Epidermal melanocyte (primary cell): ENCODE measurements at regions not wholly inside any gene's neighbourhood (a gene's known extent, or its start where the extent isn't known, plus 50 kb on each side); places are given as distances from the start of the nearest gene placed in this dataset.

Experiments
- DNase-seq: peaks from one replicate; pipeline ENCODE4 v3.0.0; 2011; ENCODE audit warnings: low spot score; ENCODE audit not compliant: insufficient read length

DNA sequence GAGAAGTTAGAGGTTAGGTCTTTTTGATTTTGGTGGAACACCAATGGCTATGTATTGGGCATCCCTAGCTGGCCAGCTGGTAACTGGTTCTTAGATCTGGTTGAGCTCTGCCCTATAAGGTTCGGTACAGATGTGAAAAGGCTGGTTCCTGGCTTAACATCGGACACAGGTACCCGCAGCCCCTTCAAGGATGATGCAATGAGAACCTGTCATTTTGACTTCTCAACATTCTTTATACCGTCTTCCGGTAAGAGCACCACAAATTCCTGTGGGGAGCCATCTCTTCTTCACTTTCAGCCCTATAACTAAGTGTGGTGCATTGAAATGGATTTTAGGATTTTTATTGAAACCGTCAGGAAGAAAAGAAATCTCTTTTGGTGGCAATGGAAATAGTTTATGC is 222.8 kb downstream of the ADAMTS9 start:
- no peak for DNase-seq

DNA sequence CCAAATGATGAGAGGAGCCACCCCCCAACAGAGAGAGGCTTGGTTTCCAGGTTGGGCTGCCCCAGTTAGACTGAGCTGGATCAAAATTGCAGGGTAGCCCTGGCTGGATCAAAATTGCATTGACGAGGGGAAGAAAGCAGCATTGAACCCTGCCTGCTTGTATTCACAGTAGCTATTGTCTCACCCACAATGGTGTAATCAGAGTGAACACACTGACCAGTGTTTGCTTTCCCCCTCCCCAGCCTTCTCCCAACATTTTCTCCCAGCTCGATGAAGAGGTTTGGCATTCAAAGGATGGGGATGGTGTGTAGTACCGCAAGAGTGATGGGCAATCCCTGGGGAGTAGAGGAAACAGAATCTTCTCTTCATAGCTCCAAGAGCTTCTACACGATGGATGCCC is 223.8 kb downstream of the ADAMTS9 start:
- no peak for DNase-seq

DNA sequence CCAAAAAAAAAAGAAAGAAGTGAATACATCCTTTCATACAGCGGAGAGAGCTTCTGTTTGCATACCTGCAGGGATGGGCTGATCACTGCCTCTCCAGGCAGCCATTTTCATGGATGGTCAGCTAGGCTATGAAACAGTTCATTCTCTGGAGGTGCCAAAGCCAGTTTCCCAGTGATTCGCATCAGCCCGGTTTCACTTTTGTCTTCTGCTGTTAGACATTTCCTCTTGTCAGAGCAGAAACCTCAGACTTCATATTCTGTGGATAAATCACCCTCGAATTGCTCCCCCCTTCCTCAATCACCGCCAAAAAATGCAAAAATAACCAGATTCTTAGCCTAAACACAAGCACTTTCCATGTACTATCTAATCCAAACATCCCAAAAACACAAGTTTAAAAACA is 225.6 kb downstream of the ADAMTS9 start:
- no peak for DNase-seq

DNA sequence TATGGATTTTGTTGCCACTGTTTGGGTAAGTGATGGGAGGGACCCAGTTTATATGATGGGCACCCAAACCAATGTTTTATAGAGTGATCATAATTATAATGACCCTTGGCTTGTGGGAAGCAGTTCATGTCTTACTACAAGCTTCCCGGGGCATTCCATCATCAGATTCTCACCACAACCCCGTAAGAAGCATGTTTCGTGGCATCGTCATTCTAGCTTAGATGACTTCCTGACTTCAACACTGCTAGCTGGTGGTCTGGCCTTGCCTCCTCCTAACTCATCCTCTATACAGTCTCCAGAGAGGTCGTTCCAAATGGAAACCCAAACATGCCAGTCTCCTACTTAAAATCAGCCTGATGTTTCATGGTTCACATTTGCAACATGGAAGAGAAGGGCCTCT is 226.9 kb downstream of the ADAMTS9 start:
- DNase-seq = no peak

DNA sequence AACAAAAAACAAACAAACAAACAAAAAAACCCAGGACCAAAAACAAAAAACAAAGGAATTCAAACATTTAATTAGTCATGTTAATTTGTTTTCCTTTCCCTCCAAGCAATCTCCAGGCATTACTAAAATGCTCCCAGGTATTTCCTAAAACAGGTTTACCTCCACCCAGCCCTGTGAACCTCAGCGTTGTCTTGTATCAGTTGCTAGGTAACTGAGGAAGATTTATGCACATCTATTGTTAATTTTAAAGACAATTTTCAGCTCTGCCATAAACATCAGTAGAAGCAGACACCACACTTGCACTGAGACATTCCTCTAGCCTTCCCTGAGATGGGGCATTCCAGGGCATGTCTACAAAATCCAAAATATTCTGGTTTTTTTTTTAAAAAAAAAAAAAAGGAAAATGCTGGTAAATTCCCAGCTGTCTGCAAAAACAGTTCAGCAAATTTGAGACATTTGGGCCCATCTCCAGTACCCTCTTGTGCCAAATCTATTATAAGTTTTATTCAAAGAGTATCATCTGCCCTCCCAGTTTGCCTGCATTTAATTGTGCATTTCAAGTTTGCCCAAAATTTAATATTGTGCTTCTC is 227.6 kb downstream of the ADAMTS9 start:
- DNase-seq = no peak

DNA sequence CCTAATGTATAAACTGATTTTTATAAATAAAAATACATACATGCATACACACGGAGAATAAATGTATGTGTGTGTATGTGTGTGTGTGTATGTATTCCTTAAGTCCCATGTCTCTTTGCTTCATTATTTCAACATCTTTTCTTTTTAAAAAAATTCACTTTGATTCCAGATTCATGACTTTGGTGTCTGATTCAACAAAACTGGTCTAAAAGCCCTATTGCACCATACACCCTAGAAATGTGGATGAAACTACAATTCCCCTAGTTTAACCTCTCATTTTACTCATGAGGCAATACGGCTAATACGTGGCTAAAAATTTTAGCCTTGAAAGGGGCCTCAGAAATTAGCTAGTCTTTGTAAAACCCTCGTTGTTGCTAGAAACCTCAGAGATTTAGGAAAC is 228.1 kb downstream of the ADAMTS9 start:
- no peak for DNase-seq

DNA sequence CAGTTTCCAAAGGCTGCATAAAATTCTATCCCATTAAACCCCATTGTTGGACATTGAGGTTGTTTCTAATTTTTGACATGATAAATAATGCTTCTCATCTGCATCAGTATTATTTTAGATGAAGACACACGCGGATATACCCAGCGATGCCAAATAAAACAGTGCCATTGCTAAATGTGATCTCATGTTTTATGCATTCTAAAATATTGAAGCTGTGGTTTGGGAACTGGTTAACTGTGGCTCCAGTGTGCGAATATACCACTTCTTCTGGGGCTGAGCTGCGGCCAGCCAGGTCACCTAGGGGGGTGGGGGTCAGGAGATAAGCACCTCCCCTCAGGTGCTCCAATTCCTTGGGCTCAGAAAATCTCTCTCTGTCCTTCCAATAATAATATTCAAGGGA is 230.0 kb downstream of the ADAMTS9 start:
- DNase-seq = no peak

DNA sequence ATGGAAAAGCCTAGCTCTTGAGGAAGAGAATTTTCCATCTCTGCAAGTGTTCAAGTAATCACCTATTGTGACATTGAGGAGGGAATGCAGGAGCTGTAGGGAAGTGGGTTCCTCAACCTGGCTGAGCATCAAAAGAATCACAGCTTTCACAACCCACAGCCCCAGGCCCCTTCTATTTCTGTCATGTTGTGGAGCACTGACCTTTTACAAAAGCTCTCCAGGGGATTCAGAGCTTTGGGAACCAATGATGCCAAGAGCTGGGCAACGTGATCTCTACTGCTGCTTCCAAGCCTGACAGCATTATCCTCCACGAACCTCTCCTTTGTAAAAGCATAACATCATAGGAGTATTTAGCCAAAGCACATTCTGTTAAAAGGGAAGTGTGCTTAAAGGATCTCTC is 231.1 kb downstream of the ADAMTS9 start:
- DNase-seq = no peak

DNA sequence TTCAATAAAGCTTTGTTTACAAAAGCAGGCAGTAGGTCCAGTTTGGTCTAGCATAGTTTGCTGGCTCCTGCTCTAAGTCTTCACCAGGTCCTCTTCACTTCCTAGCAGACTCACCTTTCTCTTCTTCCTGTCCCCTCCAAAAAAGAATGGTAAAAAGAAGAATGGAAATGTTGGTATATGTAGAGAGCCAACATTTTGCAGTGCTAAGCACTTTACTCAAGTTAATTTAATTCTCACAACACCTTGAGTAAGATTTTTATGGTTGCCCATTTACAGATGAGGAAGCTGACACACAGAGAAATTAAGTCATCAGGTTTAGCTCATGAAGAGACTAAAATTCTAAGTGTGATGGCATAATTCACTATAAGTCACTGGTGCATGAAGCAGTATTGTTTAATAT is 230.1 kb upstream of the PRICKLE2 start:
- no peak for DNase-seq

DNA sequence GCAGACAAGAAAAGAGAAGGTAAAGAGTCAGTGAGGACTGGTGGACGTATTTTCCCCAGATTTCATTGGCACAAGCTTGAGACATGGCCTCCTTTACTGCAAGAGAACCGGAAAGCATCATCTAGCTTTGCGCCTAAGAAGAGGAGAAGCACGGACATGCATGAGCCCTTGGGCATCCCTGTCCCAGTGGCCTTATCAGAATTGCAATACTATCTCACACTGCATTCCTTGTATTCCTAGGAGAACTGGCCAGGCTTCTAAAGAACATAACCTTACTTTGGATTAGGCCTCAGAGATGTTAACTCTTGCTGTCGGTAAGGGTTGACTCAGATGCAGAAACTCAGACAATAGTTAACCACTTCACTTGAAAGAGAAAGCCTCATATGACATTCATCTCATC is 229.5 kb upstream of the PRICKLE2 start:
- DNase-seq = no peak

DNA sequence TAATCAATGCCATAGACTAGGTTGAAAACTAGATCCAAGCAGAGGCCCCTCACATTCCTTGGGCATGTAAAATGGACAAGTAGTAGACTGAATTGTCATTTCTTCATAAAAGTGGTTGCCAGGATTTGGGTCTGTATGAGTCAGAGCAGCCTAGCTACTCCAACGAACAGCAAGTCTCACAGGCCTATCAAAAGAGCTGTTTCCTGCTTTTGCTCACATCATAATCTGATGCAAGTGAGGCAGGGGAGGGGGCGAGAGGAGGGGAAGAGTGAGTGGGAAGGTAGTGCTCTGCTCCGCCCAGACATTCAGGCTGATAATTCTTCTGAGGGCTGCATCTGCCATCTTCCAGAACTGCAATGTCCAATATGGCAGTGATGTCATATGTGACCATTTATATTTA is 228.9 kb upstream of the PRICKLE2 start:
- DNase-seq = no peak

DNA sequence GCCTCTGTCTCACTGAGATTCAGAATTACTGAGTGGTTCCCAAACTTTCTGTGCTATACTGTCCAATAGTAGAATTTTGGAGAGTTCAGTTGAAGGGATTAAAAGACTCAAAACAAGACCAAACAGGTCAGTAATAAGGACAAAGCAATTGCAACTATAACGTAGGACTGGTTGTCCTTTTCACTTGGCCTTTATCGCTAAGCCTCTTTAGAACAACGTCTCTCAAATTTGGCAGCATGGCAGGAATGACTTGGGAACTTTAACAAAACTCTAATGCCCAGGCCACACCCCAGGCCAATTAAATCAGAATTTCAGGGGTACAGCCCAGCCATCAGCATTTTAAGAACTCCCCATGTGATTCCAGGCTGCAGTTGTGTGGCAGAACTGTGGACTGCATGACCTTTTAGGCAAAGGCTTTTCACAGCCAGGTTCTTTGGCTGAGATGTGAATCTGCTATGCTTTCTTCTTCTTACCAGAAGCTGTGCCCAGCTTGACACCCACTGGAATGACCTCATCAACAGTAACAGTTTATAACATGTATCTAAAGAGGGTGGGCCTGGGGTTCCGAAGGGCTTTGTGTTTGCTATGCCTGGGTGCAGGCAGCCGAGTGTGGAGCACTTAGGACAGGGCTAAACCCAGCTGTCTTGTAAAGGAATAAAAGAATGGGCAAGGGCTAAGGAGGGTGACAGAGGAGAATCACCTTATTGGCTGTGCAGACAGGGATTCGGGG is 226.2 kb upstream of the PRICKLE2 start:
- DNase-seq = no peak

DNA sequence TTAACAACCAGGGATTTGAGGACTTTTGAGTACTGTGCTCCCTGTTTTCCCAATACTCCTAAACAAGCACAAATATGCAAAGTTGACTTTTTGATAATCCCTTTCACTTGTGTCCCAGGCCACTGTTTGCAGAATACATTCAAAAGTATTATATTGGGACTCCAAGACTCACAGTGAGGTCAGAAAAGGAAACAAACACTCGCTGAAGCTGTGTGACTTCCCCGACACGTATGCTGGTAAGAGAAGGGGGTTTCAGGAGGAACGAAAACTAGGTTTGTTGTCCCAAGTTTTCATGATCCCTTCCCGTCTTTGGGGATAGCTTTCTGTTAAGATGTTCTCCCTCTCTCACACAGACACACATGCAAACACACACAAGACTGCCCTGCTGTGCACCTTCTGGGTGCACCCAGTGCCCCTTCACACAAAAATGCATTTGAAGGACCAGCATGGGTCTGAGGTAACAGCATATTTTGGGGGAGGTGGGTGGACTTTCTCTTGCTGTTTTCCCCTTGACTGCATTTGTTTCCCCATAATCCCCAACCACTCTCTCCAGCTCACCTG is 225.2 kb upstream of the PRICKLE2 start:
- no peak for DNase-seq

DNA sequence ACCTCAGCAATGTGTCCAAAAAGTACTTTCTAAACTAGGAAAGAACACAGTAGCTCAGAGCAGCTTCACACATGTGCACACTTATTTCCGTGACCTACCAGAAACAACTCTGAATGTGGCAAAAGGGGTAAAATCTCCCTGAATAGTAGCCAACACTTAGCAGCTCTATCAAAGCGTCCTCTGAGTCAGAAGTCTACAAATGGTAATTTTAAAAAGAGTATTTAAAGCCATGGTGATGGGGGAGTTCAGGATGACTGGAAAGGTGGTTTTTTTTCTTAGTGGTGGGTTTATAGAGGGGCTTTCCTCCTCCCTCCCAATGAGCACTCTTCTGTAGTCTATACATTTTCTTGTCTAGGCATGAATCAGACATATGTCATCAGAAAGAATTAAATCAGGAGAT is 223.8 kb upstream of the PRICKLE2 start:
- DNase-seq = no peak

DNA sequence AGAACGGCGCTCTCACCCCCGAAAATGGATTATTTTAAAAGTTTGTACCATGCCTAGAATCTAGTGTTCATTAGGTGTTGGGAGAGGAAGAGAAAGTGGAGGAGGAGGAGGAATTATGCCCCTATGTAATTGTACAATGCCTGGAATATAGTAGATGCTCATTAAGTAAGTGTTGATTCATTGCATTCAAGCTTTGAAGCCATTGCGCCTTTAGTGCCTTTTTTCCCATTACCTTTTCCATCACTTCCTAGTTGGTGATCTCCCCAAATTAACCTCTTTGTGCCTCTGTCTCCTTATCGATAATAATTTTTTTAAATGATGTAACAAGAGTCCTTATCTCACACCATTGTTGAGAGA is 220.7 kb upstream of the PRICKLE2 start:
- DNase-seq = no peak

DNA sequence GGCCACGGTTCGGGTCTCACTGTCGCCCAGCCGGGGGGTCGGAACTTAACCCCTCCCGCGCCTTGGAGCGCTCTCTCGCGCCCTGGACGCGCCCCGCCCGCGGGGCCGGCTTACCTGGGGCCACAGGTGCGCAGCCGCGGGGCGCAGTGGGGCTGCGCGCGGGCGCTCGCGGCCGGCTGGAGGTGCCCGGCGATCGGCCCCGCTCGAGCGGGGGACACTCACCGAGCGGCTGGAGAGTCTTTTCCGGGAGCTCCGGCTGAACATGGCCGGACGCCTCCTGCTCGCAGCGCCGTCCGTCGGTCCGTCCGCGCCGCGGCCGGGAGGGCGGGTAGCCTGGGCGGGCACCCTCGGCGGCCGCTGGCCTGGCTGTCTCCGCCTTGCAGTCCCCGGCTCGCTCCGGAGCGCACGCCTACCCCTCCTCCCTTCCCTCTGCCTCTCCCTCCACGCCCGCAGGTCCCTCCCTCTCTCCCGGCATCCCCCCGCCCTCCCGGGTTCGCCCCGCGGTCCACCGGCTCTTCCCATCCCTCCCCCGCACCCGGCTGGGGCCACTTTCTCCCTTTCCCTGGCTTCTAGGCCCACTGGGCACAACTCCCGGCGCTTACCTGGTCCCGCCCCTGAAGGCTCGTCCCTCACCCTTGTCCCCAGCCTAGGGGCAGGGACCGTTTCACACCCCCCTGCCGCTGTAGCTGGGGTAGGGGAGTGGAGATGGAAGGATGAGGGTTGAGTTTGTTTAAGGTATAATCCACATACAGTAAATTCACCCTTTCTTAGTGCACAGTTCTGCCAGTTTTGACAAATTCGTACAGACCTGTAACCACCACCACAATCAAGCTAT is 220.1 kb upstream of the PRICKLE2 start:
- no peak for DNase-seq

DNA sequence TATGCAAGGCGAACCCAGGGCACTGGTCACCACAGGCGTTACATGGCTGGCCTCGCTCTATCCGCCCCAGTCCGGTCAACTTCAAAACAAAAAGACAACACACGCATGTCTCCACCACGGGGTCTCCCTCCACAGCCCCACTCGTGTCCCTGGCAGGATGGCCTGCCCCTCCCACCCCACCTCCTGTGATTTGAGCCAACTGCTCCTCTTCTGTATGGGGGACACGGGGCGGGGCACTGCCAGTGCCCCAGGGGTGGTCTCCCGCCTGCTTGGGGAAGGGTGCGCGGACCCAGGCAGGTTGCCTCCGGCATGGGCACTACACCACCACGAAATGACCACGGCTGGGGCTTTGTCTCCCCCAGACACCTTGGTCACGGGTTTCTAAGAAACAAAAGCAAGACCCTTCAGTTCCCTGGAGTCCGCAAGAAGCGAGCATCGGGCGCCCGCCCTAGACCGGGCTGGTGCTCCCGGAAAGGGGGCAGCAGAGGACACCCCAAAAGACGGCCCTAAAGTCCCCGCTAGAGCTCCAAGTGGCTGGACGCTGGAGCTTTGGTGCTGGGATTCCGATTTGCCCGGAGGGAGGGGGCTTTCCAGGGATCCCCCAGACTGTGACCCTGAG is 219.3 kb upstream of the PRICKLE2 start:
- no peak for DNase-seq

DNA sequence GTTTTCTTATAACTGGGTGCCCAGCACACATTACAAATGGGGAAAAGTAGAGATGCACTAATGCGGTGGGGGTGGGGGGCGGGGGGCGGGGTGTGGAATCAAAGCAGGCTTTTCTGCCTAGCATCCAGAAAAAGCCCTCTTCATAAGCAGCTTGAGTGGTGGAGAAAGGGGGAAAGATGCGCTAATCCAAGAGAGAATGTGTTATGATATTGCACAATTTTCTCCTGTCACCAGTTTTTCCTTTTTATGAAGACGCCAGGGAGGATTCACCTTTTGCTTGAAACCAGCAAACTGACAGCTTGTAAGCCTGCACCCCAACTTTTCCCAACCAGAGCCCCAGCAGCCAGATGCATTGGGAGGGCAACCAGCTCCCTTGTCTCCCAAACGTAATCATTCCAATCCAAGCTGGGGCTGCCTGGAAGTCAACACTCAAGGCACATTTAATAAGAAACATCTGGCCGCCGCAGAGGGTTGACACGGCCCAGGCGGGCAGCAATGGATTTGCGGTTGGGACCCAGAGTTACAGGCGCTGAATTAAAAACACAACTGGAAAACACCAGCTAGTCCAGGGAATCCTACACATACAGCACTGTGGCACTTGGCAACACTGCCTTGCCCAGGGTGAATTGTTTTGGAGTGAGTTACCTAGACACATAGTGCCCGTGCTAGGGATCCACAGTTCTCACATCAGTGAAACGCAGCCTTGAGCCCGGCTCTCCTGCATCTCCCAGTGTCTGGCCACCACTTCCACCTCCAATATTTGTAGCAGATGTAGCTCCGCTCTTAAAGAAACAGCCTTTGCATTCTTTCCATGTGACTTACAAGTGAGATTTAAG is 218.5 kb upstream of the PRICKLE2 start:
- DNase-seq = peak; percentile 52

DNA sequence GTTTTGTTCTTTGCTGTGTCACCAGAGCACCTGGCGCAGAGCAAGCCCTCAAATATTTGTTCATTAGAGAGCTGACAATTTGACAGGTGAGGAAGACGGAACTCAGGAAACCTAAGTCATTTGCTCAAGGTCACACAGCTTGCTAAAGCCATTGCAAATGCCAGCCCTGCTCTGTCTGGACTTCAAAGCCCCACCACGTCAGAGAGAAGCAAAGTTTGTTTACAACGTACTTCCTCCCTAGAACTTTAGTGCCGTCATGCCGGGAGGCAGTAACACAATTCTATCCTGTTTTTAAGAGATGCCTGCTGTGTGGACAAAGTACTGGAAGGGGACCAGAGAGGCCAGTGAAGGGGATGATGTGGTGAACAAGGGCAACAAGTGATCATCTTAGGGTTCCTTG is 216.6 kb upstream of the PRICKLE2 start:
- no peak for DNase-seq

DNA sequence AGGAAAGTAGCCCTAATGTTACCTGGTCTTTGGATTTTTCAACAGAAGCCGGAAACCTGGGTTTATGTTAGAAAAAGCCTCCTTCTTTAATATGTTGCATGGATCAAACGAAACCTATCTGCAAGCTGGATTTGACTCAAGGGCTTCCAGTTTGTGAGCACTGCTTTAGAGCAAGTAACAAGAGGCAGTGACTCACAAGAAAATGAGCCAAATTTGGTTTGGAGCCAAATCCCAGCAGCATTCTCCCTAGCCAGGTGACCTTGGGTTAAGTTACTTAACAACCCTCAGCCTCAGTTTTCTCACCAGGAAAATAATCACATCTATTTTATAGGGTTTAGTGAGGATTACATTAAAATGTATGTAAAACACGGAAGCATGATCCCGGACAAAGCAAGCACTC is 215.2 kb upstream of the PRICKLE2 start:
- DNase-seq = no peak

DNA sequence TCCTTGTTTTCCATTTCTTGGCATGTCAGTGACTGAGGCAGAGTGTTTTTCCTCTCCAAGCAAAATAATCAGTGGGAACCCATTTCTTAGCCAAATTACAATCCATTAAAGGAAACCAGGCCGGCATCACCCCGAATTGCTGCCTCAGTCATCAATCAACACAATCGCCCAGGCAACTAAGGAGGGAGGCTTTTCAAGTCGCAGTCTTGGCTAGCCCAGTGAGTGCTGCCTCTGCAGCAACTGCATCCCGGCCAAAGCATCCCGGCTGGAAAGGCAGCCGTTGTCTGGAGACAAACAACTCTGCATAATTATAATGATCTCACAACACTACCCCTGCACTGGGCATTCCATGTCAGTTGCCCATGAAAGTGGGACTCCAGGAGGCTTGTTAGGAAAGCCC is 213.5 kb upstream of the PRICKLE2 start:
- no peak for DNase-seq
